DMS153 treated with DMSO at 0.1 percent for 48 hours (cell line): ENCODE measurements at regions not wholly inside any gene's neighbourhood (a gene's known extent, or its start where the extent isn't known, plus 50 kb on each side); places are given as distances from the start of the nearest gene placed in this dataset.
"Not testable (repeated sequence)": the region's sequence is repeated elsewhere in the genome, so short reads cannot be mapped to it uniquely, and the experiment has no call there.

Experiments used
- DNase-seq: peaks from one replicate; lab custom pipeline; 2025; ENCODE audit not compliant: unreplicated experiment; lab: John Stamatoyannopoulos, UW

DNA sequence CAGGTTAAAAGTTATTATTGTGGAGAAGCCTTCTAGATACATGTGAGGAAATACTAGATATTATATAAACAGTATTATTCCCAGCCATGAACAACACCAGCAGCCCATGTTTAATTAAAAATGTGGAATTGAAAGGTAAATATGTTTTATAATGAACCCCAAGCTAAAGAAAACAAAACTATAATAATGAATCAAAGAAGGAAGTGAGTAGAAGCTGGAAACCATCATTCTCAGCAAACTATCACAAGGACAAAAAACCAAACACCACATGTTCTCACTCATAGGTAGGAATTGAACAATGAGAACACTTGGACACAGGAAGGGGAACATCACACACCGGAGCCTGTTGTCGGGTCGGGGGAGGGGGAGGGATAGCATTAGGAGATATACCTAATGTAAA lies 167.6 kb upstream of the CXXC4 start:
- not testable (repeated sequence) for DNase-seq

DNA sequence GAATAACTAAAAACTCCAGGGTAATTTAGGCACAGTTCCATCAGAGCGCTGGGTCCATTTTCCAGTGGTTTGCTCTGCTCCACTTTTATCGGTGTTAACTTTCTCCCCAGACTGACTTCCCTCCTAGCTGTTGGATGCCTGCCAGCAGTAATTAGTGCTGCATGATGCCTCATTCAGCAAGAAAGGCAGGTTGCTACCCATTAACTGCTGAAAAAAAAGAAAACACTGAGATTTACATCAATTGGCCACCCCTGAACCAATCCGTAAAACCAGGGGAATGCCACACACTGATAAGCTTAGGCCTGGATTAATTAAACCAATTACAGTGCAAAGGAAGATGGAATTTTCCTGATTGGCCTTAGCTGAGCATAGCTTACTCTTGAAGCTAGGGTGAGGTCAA lies 182.4 kb upstream of the CXXC4 start:
- DNase-seq, result peak; percentile 70

DNA sequence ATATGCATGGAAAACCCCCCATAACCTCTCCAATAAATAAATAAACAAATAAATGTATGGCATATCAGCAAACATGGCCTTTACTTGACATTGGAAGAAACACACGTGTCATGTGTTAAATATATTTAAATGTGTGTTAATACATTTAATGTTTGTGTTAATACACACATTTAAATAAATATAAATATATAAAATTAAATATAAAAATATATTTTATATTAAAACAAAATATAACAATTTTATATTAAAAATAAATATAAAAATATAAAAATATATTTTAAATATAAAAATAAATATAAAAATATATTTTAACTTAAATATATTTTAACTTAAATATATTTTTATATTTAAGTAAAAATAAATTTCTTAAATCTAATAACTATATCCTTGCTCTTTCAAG lies 187.6 kb upstream of the CXXC4 start:
- DNase-seq, result no peak

DNA sequence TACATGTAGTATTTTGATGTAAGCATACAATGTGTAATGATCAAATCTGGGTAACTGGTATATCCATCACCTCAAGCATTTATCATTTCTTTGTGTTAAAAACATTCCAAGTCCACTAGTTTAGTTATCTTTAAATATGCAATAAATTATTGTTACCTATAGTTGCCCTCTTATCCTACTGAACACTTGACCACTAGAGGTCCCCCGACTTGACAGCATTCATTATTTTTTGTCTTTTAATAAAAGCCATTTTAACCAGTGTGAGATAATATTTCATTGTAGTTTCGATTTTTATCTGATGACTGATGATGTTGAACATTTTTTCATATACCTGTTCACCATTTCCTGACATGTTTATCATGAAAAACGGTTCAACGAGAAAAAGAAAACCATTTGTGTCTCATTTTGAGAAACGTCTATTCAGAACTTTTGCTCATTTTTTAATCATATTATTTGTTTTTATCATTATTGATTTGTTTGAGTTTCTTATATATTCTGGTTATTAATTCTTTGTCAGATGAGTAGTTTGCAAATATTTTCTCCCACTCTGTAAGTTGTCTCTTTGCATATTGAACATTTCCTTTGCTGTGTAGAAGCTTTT lies 199.0 kb upstream of the CXXC4 start:
- DNase-seq, result no peak

DNA sequence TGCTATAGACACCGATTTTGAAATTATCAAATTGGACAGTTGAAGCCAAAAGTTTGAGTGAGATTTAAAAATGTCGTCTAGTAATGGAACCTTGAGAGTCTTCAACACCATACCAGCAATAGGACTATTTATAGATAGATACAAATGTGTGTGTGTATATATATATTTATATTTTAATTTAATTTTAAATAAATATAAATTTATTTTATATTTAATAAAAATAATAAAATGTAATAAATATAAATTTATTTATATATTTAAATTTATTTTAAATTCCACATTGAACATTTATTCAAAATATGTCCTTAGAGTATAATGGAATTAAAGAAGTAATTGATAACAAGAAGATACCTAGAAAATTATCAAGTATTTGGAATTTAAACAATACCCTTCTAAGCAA lies 221.9 kb upstream of the CXXC4 start:
- DNase-seq, result no peak

DNA sequence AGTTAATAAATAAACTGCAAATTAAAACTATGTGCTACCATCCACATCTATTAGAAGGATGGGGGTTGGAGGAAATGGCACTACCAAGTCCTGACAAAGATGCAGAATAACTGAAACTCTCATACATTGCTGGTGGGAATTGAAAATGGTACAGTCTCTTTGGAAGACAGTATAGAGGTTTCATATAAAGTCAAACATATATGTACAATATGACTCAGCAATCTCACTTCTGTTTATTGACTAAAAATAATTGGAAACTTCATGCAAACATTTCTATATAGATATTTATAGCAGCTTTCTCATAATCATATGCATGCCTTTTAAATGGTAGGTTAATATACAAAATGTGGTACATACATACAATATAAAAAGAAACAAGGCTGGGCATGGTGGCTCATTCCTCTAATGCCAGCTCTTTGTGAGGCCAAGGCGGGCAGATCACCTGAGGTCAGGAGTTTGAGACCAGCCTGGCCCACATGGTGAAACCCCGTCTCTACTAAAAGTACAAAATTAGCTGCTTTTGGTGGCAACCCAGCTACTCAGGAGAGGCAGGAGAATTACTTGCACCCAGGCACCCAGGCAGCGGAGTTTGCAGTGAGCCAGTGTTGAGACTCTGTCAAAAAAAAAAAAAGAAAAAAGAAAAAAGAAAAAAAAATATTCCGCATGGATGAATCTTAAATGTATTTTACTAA lies 225.0 kb upstream of the CXXC4 start:
- DNase-seq, result no peak

DNA sequence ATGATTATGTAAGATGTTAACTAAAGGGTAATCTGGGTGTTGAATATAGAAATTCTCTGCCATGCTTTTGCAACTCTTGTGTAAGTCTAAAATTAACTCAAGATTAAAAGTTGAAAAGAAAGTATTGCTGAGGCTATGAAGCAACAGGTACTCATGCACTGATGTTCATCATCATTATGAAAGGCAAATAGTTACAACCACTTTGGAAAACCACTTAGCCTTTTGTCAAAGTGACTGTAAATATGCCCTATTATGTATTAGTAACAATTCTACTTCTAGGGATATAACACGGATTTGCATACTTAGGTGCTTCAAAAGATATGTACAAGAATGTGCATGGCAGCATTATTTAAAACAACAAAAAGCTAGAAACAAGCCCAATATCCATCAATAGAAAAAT lies 227.8 kb upstream of the CXXC4 start:
- DNase-seq, result no peak

DNA sequence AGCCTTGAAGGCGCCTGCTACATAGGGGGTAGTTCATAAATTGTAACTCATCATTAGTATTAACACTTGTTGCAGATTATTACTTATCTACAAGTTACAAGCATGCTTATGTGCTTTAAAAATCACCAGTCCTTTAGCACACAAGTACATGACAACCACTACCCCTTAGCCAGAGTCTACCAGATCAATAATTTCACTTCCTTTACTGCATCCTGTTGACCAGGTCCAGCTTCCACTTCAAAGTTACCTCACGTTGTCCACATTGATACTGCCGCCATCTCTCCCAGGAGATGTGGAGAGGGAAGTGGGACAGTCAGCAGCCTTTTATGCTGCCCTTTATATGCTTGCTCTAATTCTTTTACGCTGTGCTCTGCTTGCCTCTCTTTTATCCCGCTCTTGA lies 231.3 kb upstream of the CXXC4 start:
- no peak for DNase-seq

DNA sequence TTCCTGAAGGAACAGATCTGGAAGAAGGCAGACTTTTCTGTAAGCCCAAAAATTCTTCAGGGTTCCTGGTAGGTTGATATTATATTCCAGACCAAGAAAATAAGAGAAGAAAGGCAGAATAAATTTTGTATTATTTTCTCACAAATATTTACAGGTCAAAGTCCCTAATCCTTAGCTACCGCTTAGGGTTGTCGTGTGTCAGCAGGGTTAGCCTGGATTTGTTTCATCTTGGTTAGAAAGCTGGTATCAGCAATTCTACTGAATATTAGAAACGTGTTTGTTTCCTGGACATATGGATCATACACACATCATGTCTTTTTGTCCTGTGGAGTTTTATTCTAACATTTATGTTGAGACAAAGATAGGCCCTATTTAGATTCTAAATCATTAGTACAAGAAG lies 232.9 kb upstream of the CXXC4 start:
- no peak for DNase-seq

DNA sequence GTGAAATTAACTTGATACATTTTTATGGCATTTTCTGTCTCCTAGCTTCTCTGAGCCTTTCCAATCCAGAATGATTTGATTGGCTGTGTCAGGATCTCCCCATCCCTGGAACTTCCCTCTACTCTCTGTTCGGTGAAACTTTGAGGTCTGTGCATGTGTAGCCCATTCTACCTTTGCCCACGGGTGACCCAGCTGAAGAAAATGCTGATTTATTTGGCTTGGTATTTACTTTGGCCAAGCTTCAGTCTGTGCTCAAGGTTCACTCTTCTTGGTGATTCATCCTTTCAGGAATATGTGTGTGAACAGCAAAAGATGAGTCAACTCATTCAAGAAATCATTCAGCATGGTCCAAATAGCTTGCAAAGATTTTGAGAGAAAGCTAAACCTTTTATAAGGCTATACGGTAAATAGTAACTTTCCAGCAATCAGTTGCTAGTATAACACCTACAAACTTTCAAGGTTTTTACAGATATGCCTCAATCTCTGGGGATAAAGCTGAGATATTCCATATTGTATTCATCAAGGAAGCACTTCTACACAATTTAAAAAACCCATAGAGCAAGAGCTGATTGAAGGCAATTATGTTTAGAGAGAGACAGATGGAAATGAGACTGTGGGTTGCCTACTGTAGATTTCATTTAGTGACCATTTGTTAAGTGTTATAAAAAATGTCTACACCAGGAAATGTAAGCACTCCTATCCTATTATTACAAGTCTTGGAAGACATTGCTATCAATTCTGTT lies 233.9 kb upstream of the CXXC4 start:
- no peak for DNase-seq

DNA sequence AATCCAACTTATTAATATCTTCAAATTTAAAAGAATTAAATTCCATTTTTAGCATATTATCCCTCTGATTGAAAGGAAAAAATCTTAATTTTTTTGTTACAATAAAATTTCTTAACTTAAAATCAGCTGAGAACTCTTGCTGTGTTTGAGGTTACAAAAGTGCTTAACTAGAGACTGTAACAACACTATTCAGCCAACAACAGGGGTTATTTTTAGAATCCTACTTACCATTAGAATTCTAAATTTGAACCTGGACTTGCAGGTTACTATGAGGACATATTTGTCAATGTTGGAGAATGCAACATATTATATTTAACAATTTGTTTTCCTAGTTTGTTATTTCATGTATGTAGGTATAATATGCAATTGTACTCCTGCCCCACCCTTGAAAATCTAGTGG lies 238.1 kb upstream of the CXXC4 start:
- DNase-seq, result no peak

DNA sequence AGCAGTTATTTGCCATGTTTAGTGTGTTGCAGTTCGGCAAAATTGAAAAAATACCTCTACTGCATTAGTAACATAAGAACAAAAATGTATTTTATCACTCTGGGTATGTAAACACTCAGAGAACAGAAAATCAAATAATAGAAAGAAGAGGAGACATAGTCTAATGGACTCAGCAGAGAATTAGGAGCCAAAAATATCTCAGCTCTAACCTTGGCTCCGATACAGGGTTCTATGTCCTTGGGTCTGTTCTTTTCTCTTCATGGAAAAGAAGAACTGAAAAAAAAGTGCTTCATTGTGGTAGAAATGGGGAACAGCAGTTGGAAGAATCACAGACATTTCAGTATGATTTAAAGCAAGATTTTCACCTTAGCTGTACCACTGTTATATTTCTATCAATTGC lies 240.5 kb upstream of the CXXC4 start:
- DNase-seq, result no peak

DNA sequence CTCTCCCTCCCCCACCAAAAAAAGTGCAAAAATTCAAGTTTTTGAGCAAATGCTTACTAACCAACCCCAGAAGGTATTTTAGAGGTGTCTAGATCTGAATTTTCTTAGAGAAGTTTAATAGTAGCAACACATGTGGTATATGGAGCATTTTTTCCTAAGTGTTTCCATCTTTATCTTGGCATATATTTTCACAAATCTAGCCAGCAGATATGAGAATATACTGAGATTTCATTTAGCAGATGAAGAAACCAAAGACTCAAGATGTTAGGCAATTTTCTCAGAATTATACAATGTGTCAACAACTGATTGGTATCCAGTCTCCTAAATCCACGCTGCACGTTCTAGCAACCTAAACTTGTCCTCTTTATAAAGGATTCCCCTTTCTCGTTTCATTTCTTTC lies 245.5 kb upstream of the CXXC4 start:
- DNase-seq, result no peak

DNA sequence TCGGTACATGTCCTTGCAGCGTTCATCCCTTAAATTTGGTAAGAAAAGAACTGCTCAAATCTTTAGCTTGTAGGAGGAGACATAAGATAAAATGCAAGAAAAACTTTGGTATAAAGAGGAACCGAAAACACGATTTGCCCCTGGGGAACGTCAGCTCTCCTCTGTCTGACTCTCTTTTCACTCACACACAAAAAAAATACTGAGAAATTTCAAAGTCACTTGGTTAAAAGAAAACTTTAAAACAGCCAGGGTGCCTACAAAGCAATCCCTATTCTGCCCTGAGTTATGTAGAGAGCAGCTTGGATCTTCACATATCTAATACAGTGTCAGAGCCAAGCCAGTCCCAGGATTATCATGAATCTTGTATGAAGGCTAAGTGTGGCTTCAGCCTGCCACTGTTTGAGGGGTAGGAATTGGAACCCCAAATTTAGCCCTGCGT lies 248.5 kb upstream of the CXXC4 start:
- no peak for DNase-seq

DNA sequence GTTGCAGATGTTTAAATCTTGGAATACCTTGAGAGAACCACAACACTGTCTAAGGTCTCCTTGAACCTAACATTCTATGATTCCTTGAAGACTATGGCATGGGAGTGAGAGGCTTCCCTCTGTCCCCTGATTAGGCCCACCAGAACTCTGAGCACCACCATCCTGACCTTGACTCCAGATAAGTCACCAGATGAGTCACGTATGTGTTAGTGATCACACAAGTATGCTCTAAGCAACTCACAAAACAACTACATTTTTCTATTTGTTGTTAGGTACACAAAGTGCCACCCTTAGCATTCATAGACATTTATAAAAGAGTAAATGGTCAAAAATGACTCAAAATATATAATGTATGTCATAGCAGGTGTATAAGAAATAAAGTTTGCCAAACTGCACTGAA lies 252.9 kb upstream of the CXXC4 start:
- no peak for DNase-seq

DNA sequence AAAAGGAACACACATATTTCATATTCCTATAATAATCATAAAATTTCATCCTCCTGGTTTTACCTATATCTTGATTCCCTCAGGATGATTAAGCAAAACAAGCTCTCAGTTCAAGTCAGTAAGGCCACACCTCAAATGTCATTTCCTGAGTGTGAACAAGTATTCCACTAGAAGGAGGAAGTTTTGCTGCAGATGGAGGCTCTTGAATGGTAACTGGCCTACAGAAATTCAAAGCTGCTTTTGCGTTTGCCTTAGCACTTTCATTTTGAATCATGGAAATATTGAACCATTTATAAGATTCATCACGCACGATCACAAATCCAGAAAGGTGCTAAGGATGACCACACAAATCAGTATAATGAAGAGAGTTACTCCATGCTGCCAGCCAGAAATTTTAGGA lies 254.4 kb upstream of the CXXC4 start:
- DNase-seq, result peak; percentile 39

DNA sequence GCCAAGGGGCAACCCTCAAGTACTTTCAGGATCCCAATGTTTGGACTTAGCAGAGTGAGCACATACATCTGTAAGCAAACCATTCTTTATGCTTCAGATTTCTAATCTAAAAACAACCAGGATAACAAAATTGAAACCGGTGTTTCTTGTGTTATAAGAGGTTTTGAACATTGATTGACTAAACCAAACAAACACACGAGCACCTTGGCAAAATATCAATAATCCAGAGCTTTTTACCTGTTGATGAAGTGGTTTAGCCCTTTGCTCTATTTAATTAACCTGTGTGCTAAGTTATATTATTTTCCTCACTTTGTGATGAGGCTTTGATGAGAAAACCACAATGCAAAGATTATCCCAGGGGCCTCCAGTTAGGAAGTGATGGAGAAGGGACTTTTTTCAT lies 255.3 kb upstream of the CXXC4 start:
- no peak for DNase-seq

DNA sequence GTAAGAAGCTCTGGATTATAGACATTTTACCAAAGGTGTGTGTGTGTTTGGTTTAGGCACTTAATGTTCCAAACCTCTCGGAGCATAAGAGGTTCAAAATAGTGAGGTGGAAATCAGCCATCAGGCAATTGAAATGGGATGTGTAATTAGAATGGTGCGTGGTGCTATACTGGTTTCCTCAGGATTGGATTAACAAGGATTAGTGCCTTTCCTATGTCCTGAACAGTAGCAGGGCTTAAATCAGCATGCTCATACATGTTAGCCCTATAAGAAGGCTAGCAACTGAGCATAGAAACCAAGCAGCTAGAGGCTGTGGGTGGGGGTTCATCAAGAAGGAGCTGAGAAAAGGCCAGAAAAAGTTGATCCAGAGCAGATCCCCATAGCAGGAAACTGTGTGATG lies 256.8 kb upstream of the CXXC4 start:
- no peak for DNase-seq

DNA sequence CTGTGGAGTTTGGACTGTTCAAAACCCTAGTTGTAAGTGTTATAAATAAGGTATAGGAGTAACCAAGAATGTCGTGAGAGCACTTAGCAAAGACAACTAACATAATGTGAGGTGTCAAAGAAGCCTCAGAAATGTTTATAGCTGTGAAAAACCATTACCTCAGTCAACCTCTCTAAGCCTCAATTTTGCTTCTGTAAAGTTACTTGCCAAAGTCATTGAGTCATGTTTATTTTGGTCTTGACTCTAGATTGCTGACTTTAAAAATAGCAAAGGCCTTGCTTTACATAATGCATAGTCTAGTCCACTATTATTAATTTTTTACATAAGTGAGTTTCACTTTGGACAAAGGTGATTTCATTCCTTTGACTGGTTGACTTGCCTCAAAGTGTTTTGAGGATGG lies 257.6 kb upstream of the CXXC4 start:
- DNase-seq, result no peak

DNA sequence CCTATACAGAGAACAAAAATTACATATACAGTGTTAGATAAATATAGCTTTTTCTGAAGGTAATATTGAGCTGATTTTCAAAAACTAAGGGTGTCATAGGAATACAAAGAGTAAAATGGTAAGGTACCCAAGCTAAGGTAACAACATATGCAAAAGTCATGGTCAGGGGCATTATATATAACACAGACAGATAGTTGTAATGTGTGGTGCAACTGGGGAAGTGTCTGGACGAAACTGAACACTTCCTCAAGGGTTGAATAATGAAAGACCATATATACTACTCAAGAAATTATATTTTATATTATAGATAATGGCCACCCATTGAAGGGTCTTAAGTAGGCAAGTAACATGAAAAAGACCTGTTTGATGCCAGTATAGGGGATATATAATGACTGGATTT lies 262.1 kb upstream of the CXXC4 start:
- DNase-seq, result no peak

DNA sequence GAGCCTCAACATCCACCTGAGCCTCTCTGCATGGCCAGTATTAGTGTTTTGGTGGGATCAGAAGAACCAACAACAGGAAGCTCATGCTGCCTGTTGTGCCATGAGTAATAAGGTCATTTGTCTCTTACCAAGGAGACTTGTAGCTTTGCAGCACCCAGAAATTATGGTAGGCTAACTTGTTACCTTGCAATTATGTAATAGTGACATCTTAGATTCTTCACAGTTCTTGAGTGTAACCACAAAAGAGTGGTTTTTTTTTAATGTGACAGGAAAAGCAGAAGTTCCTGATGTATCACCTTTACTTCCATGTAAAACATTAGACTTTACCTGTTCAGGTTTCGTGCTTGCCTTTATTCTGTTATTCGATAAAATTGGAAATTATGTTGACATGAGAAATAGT lies 263.9 kb upstream of the CXXC4 start:
- DNase-seq, result no peak

DNA sequence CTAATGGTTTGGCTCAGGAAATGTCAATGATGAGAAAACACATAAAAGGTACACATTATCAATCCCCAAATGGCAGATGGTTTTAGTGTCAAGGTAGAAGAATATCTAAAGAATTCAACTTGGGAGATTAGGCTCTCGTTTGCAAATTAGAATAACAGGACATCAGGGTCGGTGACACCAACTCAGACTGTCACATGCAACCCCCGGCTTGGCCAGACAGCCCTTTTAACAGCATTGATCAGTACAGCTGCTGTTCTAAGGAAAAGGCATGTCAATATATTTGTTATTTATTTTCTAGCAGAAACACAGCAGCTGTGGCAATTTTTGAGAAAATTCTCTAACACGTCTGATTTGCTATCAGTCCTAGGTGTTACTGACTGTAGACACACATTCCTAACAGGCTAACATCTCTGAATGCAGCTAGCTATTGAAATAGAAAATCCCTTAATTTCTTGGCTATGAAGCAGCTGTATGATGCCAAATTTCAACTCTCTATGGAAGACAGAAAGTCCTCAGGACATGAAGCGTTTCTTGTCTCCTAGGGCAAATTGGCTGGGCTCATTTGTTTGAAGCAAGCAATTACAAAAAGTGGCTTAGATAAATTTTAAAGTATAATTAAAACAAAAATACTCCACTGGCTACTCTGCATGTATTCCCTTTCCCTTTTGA lies 269.0 kb upstream of the CXXC4 start:
- DNase-seq, result no peak
